ENCODE measurements at regions not wholly inside any gene's neighbourhood (a gene's known extent, or its start where the extent isn't known, plus 50 kb on each side); places are given as distances from the start of the nearest gene placed in this dataset.

GRCh38 chr16:82412770-82413169, 214.0 kb upstream of the CDH13 start:
- TF ChIP-seq POLR2A (IDR thresholded peaks at IDR 0.05; ENCODE audit: low read depth, low read length): no peak

GRCh38 chr16:82405736-82406135, 221.0 kb upstream of the CDH13 start:
- DNase-seq (ENCODE audit: insufficient read length, low spot score) (no peak), FAIRE-seq (no peak)
- no peak for TF ChIP-seq POLR2A (IDR thresholded peaks at IDR 0.05; ENCODE audit: low read depth, low read length)

More at GRCh38 chr16:82412770-82413169, 214.0 kb upstream of the CDH13 start:
- DNase-seq (ENCODE audit: insufficient read length, low spot score): no peak
- FAIRE-seq: no peak

GRCh38 chr16:82404586-82405315, 222.0 kb upstream of the CDH13 start:
- DNase-seq (ENCODE audit: insufficient read length, low spot score) (no peak), FAIRE-seq (no peak)
- no peak for TF ChIP-seq POLR2A (IDR thresholded peaks at IDR 0.05; ENCODE audit: low read depth, low read length)

- TF ChIP-seq POLR2A (IDR thresholded peaks at IDR 0.05; ENCODE audit: low read depth, low read length): no peak
- FAIRE-seq: no peak
- DNase-seq (ENCODE audit: insufficient read length, low spot score): no peak
These were observed 224.0 kb upstream of the CDH13 start for GRCh38 chr16:82402665-82403218.

GRCh38 chr16:82400046-82400445, 226.7 kb upstream of the CDH13 start:
- FAIRE-seq (no peak), DNase-seq (ENCODE audit: insufficient read length, low spot score) (no peak)
- no peak for TF ChIP-seq POLR2A (IDR thresholded peaks at IDR 0.05; ENCODE audit: low read depth, low read length)

- no peak for TF ChIP-seq POLR2A (IDR thresholded peaks at IDR 0.05; ENCODE audit: low read depth, low read length)
- DNase-seq (ENCODE audit: insufficient read length, low spot score) (no peak), FAIRE-seq (no peak)
These were observed 226.5 kb upstream of the MPHOSPH6 start for GRCh38 chr16:82396509-82396908.

GRCh38 chr16:82395212-82395611, 225.2 kb upstream of the MPHOSPH6 start:
- FAIRE-seq (no peak), DNase-seq (ENCODE audit: insufficient read length, low spot score) (no peak)
- TF ChIP-seq POLR2A (IDR thresholded peaks at IDR 0.05; ENCODE audit: low read depth, low read length): no peak

GRCh38 chr16:82391690-82392089, 221.7 kb upstream of the MPHOSPH6 start:
- TF ChIP-seq POLR2A (IDR thresholded peaks at IDR 0.05; ENCODE audit: low read depth, low read length): no peak
- DNase-seq (ENCODE audit: insufficient read length, low spot score) (no peak), FAIRE-seq (no peak)

GRCh38 chr16:82389956-82390650, 220.1 kb upstream of the MPHOSPH6 start:
- no peak for TF ChIP-seq POLR2A (IDR thresholded peaks at IDR 0.05; ENCODE audit: low read depth, low read length)
- FAIRE-seq: no peak

GRCh38 chr16:82386761-82387160, 216.7 kb upstream of the MPHOSPH6 start:
- TF ChIP-seq POLR2A (IDR thresholded peaks at IDR 0.05; ENCODE audit: low read depth, low read length): no peak
- FAIRE-seq (no peak), DNase-seq (ENCODE audit: insufficient read length, low spot score) (no peak)

More at GRCh38 chr16:82389956-82390650, 220.1 kb upstream of the MPHOSPH6 start:
- DNase-seq (ENCODE audit: insufficient read length, low spot score): no peak

- TF ChIP-seq POLR2A (IDR thresholded peaks at IDR 0.05; ENCODE audit: low read depth, low read length): no peak
- no peak for FAIRE-seq
- DNase-seq (ENCODE audit: insufficient read length, low spot score): no peak
These were observed 214.9 kb upstream of the MPHOSPH6 start for GRCh38 chr16:82384949-82385348.

- DNase-seq (ENCODE audit: insufficient read length, low spot score) (no peak), FAIRE-seq (no peak)
- TF ChIP-seq POLR2A (IDR thresholded peaks at IDR 0.05; ENCODE audit: low read depth, low read length): no peak
These were observed 214.0 kb upstream of the MPHOSPH6 start for GRCh38 chr16:82384017-82384416.

GRCh38 chr16:82382521-82382920, 212.5 kb upstream of the MPHOSPH6 start:
- no peak for DNase-seq (ENCODE audit: insufficient read length, low spot score)
- no peak for FAIRE-seq
- TF ChIP-seq POLR2A (IDR thresholded peaks at IDR 0.05; ENCODE audit: low read depth, low read length): no peak

GRCh38 chr16:82379551-82379950, 209.5 kb upstream of the MPHOSPH6 start:
- no peak for TF ChIP-seq POLR2A (IDR thresholded peaks at IDR 0.05; ENCODE audit: low read depth, low read length)
- DNase-seq (ENCODE audit: insufficient read length, low spot score) (no peak), FAIRE-seq (no peak)

GRCh38 chr16:82373976-82374375, 204.0 kb upstream of the MPHOSPH6 start:
- FAIRE-seq (no peak), DNase-seq (ENCODE audit: insufficient read length, low spot score) (no peak)
- no peak for TF ChIP-seq POLR2A (IDR thresholded peaks at IDR 0.05; ENCODE audit: low read depth, low read length)

Data from H54 (cell line).